Activated CD8-positive, alpha-beta memory T cell treated with anti-CD3 and anti-CD28 coated beads, Interleukin-2, amount 10 ng/mL, durations not matched to agents 7 days and 5 days (primary cell): ENCODE measurements at regions not wholly inside any gene's neighbourhood (a gene's known extent, or its start where the extent isn't known, plus 50 kb on each side); places are given as distances from the start of the nearest gene placed in this dataset.

ENCODE experiments used
- ATAC-seq: fragments of 150-1000 bp; cut with Tn5 transposase; one replicate; pipeline ENCODE4 v1.10.0; 2021; ENCODE audit warnings: moderate library complexity
- CTCF ChIA-PET: fragments of 350-600 bp; sonication (Branson Sonifier 250); formaldehyde crosslinking; loops from one replicate; lab custom pipeline; 2021; ENCODE audit warnings: antibody characterized with exemption; lab: Charles Lee
- DNase-seq: peaks from one replicate; pipeline ENCODE4 v3.0.0-alpha.2; 2020
- H3K27ac Mint-ChIP-seq: one replicate; pipeline ENCODE4 v1.8.0; 2021; ENCODE audit warnings: mild to moderate bottlenecking, mixed read lengths
- H3K27me3 Mint-ChIP-seq: one replicate; pipeline ENCODE4 v1.8.0; 2021; ENCODE audit warnings: mixed read lengths
- H3K36me3 Mint-ChIP-seq: one replicate; pipeline ENCODE4 v1.8.0; 2021; ENCODE audit warnings: mild to moderate bottlenecking, mixed read lengths
- H3K4me1 Mint-ChIP-seq: one replicate; pipeline ENCODE4 v1.8.0; 2021; ENCODE audit warnings: mixed read lengths
- H3K4me3 Mint-ChIP-seq: one replicate; pipeline ENCODE4 v1.8.0; 2021; ENCODE audit warnings: mild to moderate bottlenecking, moderate library complexity, mixed read lengths
- H3K9me3 Mint-ChIP-seq: one replicate; pipeline ENCODE4 v1.8.0; 2022; ENCODE audit warnings: low read depth, mixed read lengths

DNA sequence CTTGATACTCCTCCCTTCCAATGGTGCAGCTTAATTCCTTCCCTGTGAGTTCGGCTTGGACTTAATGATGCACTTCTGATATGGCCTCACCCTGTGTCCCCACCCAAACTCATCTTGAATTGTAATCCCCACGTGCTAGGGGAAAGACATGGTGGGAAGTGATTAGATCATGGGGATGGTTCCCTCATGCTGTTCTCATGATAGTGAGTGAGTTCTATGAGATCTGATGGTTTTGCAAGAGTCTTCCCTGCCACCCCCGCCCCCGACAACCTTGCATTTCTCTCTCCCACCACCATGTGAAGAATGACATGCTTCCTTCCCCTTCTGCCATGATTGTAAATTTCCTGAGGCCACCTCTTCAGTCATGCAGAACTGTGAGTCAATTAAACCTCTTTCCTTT lies 50.3 kb upstream of the HLA-G start:
- no peak overlapping the region for H3K27ac Mint-ChIP-seq
- ATAC-seq = no peak
- DNase-seq = no peak
- CTCF ChIA-PET = interaction anchor here (0.7 to 1.9 kb wide), 3 partner anchors 24 to 123 kb away, joined by 3 to 7 read pairs (median 3); no protein-coding TSS in a partner anchor
- H3K4me1 Mint-ChIP-seq = no peaks in the 10 kb centered on the region
- no peak overlapping the region for H3K4me3 Mint-ChIP-seq
- no peaks in the 10 kb centered on the region for H3K36me3 Mint-ChIP-seq
- H3K9me3 Mint-ChIP-seq = no peaks in the 10 kb centered on the region
- peaks cover 48% of the 10 kb centered on the region for H3K27me3 Mint-ChIP-seq
